ENCODE measurements at regions not wholly inside any gene's neighbourhood (a gene's known extent, or its start where the extent isn't known, plus 50 kb on each side); places are given as distances from the start of the nearest gene placed in this dataset.

- no peak for DNase-seq (ENCODE audit: low read depth)
- no peak overlapping the region for H3K4me3 ChIP-seq (ENCODE audit: low read depth, low read length)
- TF ChIP-seq CTCF (IDR thresholded peaks at IDR 0.05; ENCODE audit: control insufficient read depth, extremely low read depth, insufficient read depth) = no peak
These were observed 86.1 kb downstream of the ZNF518B start for GRCh38 chr4:10371121-10371520.

- H3K4me3 ChIP-seq (ENCODE audit: low read depth, low read length) = no peak overlapping the region
- DNase-seq (ENCODE audit: low read depth) = no peak
- TF ChIP-seq CTCF (IDR thresholded peaks at IDR 0.05; ENCODE audit: control insufficient read depth, extremely low read depth, insufficient read depth) = no peak
These were observed 87.7 kb downstream of the ZNF518B start for GRCh38 chr4:10369517-10369916.

- DNase-seq (ENCODE audit: low read depth) = no peak
- TF ChIP-seq CTCF (IDR thresholded peaks at IDR 0.05; ENCODE audit: control insufficient read depth, extremely low read depth, insufficient read depth) = no peak
- H3K4me3 ChIP-seq (ENCODE audit: low read depth, low read length) = no peak overlapping the region
These were observed 90.6 kb downstream of the ZNF518B start for GRCh38 chr4:10366628-10367027.

- TF ChIP-seq CTCF (IDR thresholded peaks at IDR 0.05; ENCODE audit: control insufficient read depth, extremely low read depth, insufficient read depth) = no peak
- no peak overlapping the region for H3K4me3 ChIP-seq (ENCODE audit: low read depth, low read length)
- no peak for DNase-seq (ENCODE audit: low read depth)
These were observed 93.0 kb downstream of the ZNF518B start for GRCh38 chr4:10364194-10364593.

- TF ChIP-seq CTCF (IDR thresholded peaks at IDR 0.05; ENCODE audit: control insufficient read depth, extremely low read depth, insufficient read depth) = no peak
- no peak for DNase-seq (ENCODE audit: low read depth)
These were observed 102.5 kb downstream of the ZNF518B start for GRCh38 chr4:10354746-10355145.

GRCh38 chr4:10354225-10354624 is 103.0 kb downstream of the ZNF518B start:
- H3K4me3 ChIP-seq (ENCODE audit: low read depth, low read length) = no peak overlapping the region
- DNase-seq (ENCODE audit: low read depth) = no peak
- TF ChIP-seq CTCF (IDR thresholded peaks at IDR 0.05; ENCODE audit: control insufficient read depth, extremely low read depth, insufficient read depth) = no peak

More at GRCh38 chr4:10354746-10355145, 102.5 kb downstream of the ZNF518B start:
- no peak overlapping the region for H3K4me3 ChIP-seq (ENCODE audit: low read depth, low read length)

GRCh38 chr4:10353110-10353509 is 104.1 kb downstream of the ZNF518B start:
- TF ChIP-seq CTCF (IDR thresholded peaks at IDR 0.05; ENCODE audit: control insufficient read depth, extremely low read depth, insufficient read depth) = no peak
- no peak overlapping the region for H3K4me3 ChIP-seq (ENCODE audit: low read depth, low read length)
- DNase-seq (ENCODE audit: low read depth) = no peak

Measured in LNCaP clone FGC (cell line).